Thoracic aorta (tissue), 2 donors: ENCODE measurements at regions not wholly inside any gene's neighbourhood (a gene's known extent, or its start where the extent isn't known, plus 50 kb on each side); places are given as distances from the start of the nearest gene placed in this dataset.

Experiments used
- ATAC-seq: fragments of 150-250 bp; one replicate; pipeline ENCODE4 v1.8.0; 2017; ENCODE audit warnings: low read depth; ENCODE audit not compliant: insufficient number of reproducible peaks, low FRiP score
- DNase-seq: peaks from one replicate; pipeline ENCODE4 v3.0.0-alpha.2; 2020; ENCODE audit warnings: low spot score
- H3K27ac ChIP-seq, 2 donors: fragments of 200-600 bp; sonication (generic); 1 replicate in 1 of 2; 2 replicates in 1 of 2; pipeline ENCODE4 v1.5.1; 2016; ENCODE audit warnings: mild to moderate bottlenecking in 2 of 2, moderate library complexity in 2 of 2
- H3K27me3 ChIP-seq: fragments of 200-600 bp; sonication (generic); replicated peaks from 2 replicates; pipeline ENCODE4 v1.6.0; 2016; ENCODE audit warnings: mild to moderate bottlenecking; ENCODE audit not compliant: insufficient read depth
- H3K36me3 ChIP-seq: fragments of 200-600 bp; sonication (generic); one replicate; pipeline ENCODE4 v1.5.1; 2016
- H3K4me1 ChIP-seq, 2 donors: fragments of 200-600 bp; sonication (generic); 1 replicate in 1 of 2; 2 replicates in 1 of 2; pipeline versions ENCODE4 v1.5.1 to v1.6.0; 2016; ENCODE audit warnings: low read depth in 2 of 2, mild to moderate bottlenecking in 1 of 2; ENCODE audit not compliant: control insufficient read depth in 1 of 2
- H3K4me3 ChIP-seq: fragments of 200-600 bp; sonication (generic); 2 replicates; pipeline ENCODE4 v1.5.1; 2016; ENCODE audit warnings: mild to moderate bottlenecking
- H3K9me3 ChIP-seq: fragments of 200-600 bp; sonication (generic); 2 replicates; pipeline ENCODE4 v1.5.1; 2016
- CTCF ChIP-seq: fragments of 200-600 bp; sonication (generic); IDR thresholded peaks from one replicate; pipeline ENCODE4 v1.5.1; 2019; ENCODE audit warnings: antibody characterized with exemption

GRCh38 chr2:175755169-175755568, 246.9 kb downstream of the LNPK start:
- H3K36me3 ChIP-seq, result no peaks in the 10 kb centered on the region
- H3K9me3 ChIP-seq, result no peaks in the 10 kb centered on the region
- H3K27ac ChIP-seq, result no peak overlapping the region
- no peaks in the 10 kb centered on the region for H3K4me1 ChIP-seq
- DNase-seq, result no peak
- no peaks in the 10 kb centered on the region for H3K27me3 ChIP-seq
- no peak for TF ChIP-seq CTCF
- ATAC-seq, result no peak
- no peak overlapping the region for H3K4me3 ChIP-seq

- no peak overlapping the region for H3K27ac ChIP-seq
- ATAC-seq (no peak), DNase-seq (no peak)
- no peaks in the 10 kb centered on the region for H3K27me3 ChIP-seq
- H3K9me3 ChIP-seq, result no peaks in the 10 kb centered on the region
- no peak for TF ChIP-seq CTCF
- H3K4me1 ChIP-seq, result no peaks in the 10 kb centered on the region
- no peak overlapping the region for H3K4me3 ChIP-seq
- H3K36me3 ChIP-seq, result no peaks in the 10 kb centered on the region
Measured at GRCh38 chr2:175750195-175750594, 251.9 kb downstream of the LNPK start.

- Histone ChIP-seq H3K27me3 (no peaks in the 10 kb centered on the region), H3K4me3 (no peak overlapping the region), H3K9me3 (no peaks in the 10 kb centered on the region), H3K36me3 (no peaks in the 10 kb centered on the region), H3K27ac (no peak overlapping the region), H3K4me1 (no peaks in the 10 kb centered on the region)
- DNase-seq, result no peak
- TF ChIP-seq CTCF, result no peak
- no peak for ATAC-seq
Measured at GRCh38 chr2:175745911-175746310, 256.2 kb downstream of the LNPK start.

- no peaks in the 10 kb centered on the region for H3K9me3 ChIP-seq
- no peaks in the 10 kb centered on the region for H3K36me3 ChIP-seq
- H3K4me3 ChIP-seq, result no peak overlapping the region
- TF ChIP-seq CTCF, result no peak
- no peak overlapping the region for H3K27ac ChIP-seq
- DNase-seq, result no peak
- no peaks in the 10 kb centered on the region for H3K27me3 ChIP-seq
- no peaks in the 10 kb centered on the region for H3K4me1 ChIP-seq
- ATAC-seq, result no peak
Measured at GRCh38 chr2:175744000-175744399, 258.1 kb downstream of the LNPK start.

- Histone ChIP-seq H3K36me3 (no peaks in the 10 kb centered on the region), H3K9me3 (no peaks in the 10 kb centered on the region), H3K27me3 (no peaks in the 10 kb centered on the region), H3K4me3 (no peak overlapping the region), H3K27ac (no peak overlapping the region), H3K4me1 (no peaks in the 10 kb centered on the region)
- ATAC-seq (no peak), DNase-seq (no peak)
- no peak for TF ChIP-seq CTCF
Measured at GRCh38 chr2:175743011-175743410, 259.1 kb downstream of the LNPK start.
